NB4 (cell line): ENCODE measurements at regions not wholly inside any gene's neighbourhood (a gene's known extent, or its start where the extent isn't known, plus 50 kb on each side); places are given as distances from the start of the nearest gene placed in this dataset.

Source experiments
- CTCF ChIP-seq: IDR thresholded peaks from one replicate; pipeline ENCODE4 v1.5.1; 2012; ENCODE audit warnings: low read depth, low read length
- MAX ChIP-seq: IDR thresholded peaks from 2 replicates; pipeline ENCODE4 v1.6.1; 2011; ENCODE audit warnings: low read depth, low read length
- POLR2A ChIP-seq: IDR thresholded peaks from 2 replicates; pipeline ENCODE4 v1.6.1; 2011; ENCODE audit warnings: mild to moderate bottlenecking; ENCODE audit not compliant: insufficient read length; ENCODE audit errors: extremely low read depth

GRCh38 chr7:115864082-115864481 lies 166.5 kb downstream of the TFEC start:
- TF ChIP-seq CTCF (no peak), POLR2A (no peak), MAX (no peak)
